Omental fat pad (tissue), 3 donors: ENCODE measurements at regions not wholly inside any gene's neighbourhood (a gene's known extent, or its start where the extent isn't known, plus 50 kb on each side); places are given as distances from the start of the nearest gene placed in this dataset.

ENCODE experiments used
- ATAC-seq: fragments of 150-250 bp; one replicate; pipeline ENCODE4 v1.9.1; 2016; ENCODE audit warnings: mild to moderate bottlenecking, moderate library complexity; ENCODE audit not compliant: low FRiP score
- DNase-seq: peaks from one replicate; pipeline ENCODE4 v3.0.0-alpha.2; 2019; ENCODE audit warnings: low spot score
- TF ChIP-seq, protein P1 (sequence below), 3 donors: fragments of 450-650 bp; IDR thresholded peaks; one replicate each; pipeline ENCODE4 v1.5.1; 2016 to 2017; ENCODE audit warnings: antibody characterized with exemption in 3 of 3, mild to moderate bottlenecking in 3 of 3, moderate library complexity in 2 of 3

DNA sequence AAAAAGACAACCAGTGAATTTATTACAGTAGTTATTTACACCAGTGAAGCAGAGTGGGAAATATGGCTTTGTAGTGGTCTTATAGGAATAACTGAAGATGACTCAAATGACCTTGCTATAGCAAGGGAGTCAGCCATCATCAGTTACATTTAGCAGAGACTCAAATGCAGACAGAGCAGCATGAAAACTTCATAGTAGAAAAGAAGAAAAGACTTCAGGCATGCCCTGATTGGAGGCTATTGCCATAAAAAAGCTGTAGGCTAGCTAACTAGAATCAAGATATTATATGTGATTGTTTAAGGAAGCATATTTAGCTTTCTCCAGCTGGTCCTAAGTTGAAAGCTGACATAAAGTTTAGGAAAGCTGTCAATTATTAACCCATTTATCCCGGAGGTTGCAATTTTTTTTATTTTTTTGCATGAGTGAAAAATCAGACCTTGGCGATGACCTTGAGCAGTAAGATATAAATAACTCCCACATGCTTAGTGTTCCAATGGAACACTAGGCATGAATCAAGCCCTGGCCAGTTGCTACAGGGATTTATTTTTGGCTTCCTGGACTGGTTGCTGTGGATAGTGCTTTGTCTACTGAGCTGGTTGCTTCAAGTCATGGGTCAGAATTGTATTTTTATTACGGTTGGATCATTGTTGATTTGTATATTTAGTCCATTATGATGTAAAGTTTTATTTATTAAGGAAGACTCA, 675.6 kb upstream of the VRK2 start:
- no peak for DNase-seq
- TF ChIP-seq, protein P1, sequence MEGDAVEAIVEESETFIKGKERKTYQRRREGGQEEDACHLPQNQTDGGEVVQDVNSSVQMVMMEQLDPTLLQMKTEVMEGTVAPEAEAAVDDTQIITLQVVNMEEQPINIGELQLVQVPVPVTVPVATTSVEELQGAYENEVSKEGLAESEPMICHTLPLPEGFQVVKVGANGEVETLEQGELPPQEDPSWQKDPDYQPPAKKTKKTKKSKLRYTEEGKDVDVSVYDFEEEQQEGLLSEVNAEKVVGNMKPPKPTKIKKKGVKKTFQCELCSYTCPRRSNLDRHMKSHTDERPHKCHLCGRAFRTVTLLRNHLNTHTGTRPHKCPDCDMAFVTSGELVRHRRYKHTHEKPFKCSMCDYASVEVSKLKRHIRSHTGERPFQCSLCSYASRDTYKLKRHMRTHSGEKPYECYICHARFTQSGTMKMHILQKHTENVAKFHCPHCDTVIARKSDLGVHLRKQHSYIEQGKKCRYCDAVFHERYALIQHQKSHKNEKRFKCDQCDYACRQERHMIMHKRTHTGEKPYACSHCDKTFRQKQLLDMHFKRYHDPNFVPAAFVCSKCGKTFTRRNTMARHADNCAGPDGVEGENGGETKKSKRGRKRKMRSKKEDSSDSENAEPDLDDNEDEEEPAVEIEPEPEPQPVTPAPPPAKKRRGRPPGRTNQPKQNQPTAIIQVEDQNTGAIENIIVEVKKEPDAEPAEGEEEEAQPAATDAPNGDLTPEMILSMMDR (IDR thresholded peaks at IDR 0.05): no peak
- ATAC-seq: no peak

DNA sequence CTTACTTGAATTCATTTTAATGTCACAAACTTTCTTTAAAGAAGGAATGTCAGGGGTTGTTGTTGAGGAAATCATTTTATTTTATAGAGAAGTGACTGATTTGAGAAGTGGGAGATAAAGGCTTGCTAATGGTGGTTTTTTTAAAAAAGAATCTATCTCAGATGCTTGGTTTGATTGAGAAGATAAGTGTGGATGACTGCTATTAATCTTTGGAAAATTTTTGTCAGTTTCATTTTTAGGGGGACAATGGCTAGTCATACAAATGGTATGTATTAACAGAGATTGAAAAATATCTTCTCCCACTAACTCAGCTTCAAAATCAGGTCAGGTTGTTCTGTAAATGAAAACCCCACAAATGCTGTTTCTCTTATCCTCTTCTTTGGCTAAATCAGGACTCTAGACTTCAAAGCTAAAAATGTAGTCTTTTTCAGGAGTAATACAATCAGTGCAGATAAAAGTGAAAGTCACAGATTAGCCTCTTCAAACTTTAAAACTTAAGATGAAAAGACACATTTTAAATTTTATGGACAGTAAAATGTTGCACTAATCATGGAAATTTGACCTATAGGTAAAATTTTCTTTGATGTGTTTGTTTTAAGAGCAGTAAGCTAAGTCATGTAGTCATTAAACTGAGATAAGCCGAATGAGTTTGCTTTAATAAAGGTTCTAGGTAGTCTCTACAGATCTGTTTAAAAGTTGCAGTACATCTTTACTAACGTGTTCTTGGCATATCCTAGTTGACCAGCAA, 674.2 kb upstream of the VRK2 start:
- ATAC-seq (no peak), DNase-seq (no peak)
- TF ChIP-seq, protein P1 (IDR thresholded peaks at IDR 0.05): no peak

DNA sequence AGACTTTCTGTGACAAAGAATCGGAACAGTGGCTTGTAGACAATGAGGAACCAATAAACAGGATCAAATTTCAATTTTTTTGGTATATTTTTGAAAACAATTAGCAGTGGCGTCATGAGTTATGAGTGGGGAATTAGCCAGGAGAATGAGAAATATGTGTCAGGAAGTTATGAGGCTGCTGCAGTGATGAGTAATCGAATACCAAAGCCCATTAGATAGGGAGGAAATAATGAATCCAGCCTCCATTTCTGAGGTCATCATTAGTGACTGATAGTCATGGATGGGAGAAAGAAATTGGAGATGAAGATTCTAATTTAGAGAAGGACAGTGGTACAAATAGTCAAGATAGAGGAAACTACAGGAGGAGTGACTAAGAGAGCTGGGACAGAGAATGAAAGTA, 673.1 kb upstream of the VRK2 start:
- ATAC-seq (no peak), DNase-seq (no peak)
- TF ChIP-seq, protein P1 (IDR thresholded peaks at IDR 0.05): no peak

- DNase-seq (no peak), ATAC-seq (no peak)
- TF ChIP-seq, protein P1 (IDR thresholded peaks at IDR 0.05): no peak
Measured at GRCh38 chr2:57376985-57377384, 669.6 kb upstream of the VRK2 start.

DNA sequence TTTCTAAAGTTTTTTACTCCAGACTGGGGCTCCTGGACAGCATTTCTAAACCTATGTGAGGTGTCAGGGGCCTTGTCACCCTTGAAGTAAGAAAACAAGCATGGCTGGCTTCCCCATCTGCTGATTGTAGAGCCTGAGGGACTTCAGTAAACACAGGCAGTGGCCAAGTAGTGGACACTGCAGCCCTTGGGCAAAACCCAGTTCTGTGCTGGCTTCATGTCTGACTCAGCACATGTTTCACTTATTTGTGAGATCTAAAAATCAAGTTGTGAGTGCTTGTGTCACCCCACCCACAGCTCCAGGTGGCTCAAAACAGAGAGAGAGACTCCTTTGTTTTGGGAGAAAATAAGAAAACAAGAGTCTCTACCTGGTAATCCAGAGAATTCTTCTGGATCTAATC, 660.3 kb upstream of the VRK2 start:
- no peak for ATAC-seq
- DNase-seq: no peak
- TF ChIP-seq, protein P1 (IDR thresholded peaks at IDR 0.05): no peak

DNA sequence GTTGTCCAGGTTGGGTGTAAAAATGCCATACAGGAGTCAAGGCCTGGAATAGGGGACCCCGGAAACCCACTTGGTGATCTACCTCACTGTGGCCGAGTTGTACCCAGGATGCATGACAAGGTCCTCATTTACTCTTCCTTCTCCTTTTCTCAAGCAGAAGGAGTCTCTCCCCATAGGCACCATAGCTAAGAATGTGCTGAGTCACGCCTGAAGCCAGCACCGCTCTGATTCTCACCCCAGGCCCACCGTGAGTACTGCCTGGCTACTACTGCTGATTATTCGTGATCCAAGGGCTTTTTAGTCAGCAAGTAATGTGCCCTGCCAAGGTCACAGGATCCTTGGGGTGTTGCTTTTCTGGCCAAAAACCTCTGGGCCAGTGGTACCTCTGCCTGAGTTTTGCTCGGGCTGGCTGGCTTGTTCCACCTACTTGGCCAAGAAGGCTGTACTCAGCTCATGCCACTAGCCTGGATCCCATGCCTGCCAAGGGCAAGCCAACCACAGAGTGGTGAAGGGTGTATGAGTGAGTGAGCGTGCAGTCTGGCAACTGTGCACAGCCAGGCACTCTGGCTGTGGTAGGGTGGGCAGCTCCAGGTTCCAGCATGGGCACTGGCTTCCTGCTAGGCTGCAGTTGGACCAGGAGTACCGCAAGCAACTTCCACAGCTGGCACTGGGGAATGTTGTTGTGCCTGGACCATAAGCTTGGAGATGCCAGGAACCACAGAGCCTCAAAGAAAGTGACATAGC, 650.1 kb upstream of the VRK2 start:
- DNase-seq (no peak), ATAC-seq (no peak)
- TF ChIP-seq, protein P1 (IDR thresholded peaks at IDR 0.05): no peak
